Neural cell (in vitro differentiated cells): ENCODE measurements at regions not wholly inside any gene's neighbourhood (a gene's known extent, or its start where the extent isn't known, plus 50 kb on each side); places are given as distances from the start of the nearest gene placed in this dataset.

ENCODE experiments used
- EP300 ChIP-seq: fragments of 450-650 bp; conservative IDR thresholded peaks from 2 replicates; pipeline ENCODE4 v1.6.1; 2014; ENCODE audit warnings: antibody characterized with exemption, mild to moderate bottlenecking, moderate library complexity; ENCODE audit not compliant: poor library complexity, severe bottlenecking
- EZH2 ChIP-seq: fragments of 200-600, 300-800 bp; shearing (Covaris generic), sonication (generic); IDR thresholded peaks from 2 replicates; pipeline ENCODE4 v1.6.1; 2014; ENCODE audit warnings: antibody characterized with exemption, low read length, borderline replicate concordance, mild to moderate bottlenecking; ENCODE audit not compliant: insufficient read depth, poor library complexity, severe bottlenecking
- MXI1 ChIP-seq: fragments of 450-650 bp; conservative IDR thresholded peaks from 2 replicates; pipeline ENCODE4 v1.6.1; 2014; ENCODE audit warnings: antibody characterized with exemption, mild to moderate bottlenecking; ENCODE audit not compliant: poor library complexity, severe bottlenecking
- POLR2AphosphoS5 ChIP-seq: IDR thresholded peaks from 2 replicates; pipeline ENCODE4 v1.6.1; 2012
- RAD21 ChIP-seq: fragments of 450-650 bp; conservative IDR thresholded peaks from 2 replicates; pipeline ENCODE4 v1.6.1; 2014; ENCODE audit warnings: antibody characterized with exemption, mild to moderate bottlenecking, moderate library complexity
- SMC3 ChIP-seq: fragments of 450-650 bp; conservative IDR thresholded peaks from 2 replicates; pipeline ENCODE4 v1.6.1; 2014; ENCODE audit warnings: antibody characterized with exemption, mild to moderate bottlenecking, moderate library complexity; ENCODE audit not compliant: poor library complexity
- TAF1 ChIP-seq: IDR thresholded peaks from 2 replicates; pipeline ENCODE4 v1.6.1; 2012; ENCODE audit warnings: low read depth
- TF ChIP-seq, protein P1 (sequence below): fragments of 450-650 bp; IDR thresholded peaks from 2 replicates; pipeline ENCODE4 v1.5.1; 2014; ENCODE audit warnings: antibody characterized with exemption, mild to moderate bottlenecking, moderate library complexity; ENCODE audit not compliant: poor library complexity, severe bottlenecking
- TF ChIP-seq, protein P2 (sequence below): IDR thresholded peaks from 2 replicates; pipeline ENCODE4 v1.6.1; 2012; ENCODE audit warnings: borderline replicate concordance

DNA sequence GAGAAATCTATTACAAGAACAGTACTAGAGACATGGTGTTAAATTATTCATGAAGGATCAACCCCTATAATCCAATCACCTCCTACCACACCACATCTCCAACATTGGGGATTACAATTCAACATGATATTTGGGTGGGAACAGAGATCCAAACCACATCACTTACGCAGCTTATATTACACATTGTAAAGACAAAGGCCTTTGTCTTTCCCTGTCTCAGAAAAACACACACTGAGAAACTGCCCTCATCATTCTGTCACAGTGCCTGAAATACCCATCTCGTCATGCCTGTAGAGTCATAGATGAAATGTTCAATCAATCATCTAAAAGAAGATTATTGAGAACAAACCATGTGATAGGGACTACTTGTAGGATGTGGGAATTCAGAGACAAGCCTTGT, 558.8 kb upstream of the GRIA3 start:
- TF ChIP-seq, protein P1, sequence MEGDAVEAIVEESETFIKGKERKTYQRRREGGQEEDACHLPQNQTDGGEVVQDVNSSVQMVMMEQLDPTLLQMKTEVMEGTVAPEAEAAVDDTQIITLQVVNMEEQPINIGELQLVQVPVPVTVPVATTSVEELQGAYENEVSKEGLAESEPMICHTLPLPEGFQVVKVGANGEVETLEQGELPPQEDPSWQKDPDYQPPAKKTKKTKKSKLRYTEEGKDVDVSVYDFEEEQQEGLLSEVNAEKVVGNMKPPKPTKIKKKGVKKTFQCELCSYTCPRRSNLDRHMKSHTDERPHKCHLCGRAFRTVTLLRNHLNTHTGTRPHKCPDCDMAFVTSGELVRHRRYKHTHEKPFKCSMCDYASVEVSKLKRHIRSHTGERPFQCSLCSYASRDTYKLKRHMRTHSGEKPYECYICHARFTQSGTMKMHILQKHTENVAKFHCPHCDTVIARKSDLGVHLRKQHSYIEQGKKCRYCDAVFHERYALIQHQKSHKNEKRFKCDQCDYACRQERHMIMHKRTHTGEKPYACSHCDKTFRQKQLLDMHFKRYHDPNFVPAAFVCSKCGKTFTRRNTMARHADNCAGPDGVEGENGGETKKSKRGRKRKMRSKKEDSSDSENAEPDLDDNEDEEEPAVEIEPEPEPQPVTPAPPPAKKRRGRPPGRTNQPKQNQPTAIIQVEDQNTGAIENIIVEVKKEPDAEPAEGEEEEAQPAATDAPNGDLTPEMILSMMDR, result no peak
- TF ChIP-seq EZH2 (no peak), TAF1 (no peak), MXI1 (no peak), POLR2AphosphoS5 (no peak), RAD21 (no peak), EP300 (peak; percentile 56), SMC3 (no peak)
- TF ChIP-seq, protein P2, sequence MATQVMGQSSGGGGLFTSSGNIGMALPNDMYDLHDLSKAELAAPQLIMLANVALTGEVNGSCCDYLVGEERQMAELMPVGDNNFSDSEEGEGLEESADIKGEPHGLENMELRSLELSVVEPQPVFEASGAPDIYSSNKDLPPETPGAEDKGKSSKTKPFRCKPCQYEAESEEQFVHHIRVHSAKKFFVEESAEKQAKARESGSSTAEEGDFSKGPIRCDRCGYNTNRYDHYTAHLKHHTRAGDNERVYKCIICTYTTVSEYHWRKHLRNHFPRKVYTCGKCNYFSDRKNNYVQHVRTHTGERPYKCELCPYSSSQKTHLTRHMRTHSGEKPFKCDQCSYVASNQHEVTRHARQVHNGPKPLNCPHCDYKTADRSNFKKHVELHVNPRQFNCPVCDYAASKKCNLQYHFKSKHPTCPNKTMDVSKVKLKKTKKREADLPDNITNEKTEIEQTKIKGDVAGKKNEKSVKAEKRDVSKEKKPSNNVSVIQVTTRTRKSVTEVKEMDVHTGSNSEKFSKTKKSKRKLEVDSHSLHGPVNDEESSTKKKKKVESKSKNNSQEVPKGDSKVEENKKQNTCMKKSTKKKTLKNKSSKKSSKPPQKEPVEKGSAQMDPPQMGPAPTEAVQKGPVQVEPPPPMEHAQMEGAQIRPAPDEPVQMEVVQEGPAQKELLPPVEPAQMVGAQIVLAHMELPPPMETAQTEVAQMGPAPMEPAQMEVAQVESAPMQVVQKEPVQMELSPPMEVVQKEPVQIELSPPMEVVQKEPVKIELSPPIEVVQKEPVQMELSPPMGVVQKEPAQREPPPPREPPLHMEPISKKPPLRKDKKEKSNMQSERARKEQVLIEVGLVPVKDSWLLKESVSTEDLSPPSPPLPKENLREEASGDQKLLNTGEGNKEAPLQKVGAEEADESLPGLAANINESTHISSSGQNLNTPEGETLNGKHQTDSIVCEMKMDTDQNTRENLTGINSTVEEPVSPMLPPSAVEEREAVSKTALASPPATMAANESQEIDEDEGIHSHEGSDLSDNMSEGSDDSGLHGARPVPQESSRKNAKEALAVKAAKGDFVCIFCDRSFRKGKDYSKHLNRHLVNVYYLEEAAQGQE, result no peak
